Type B pancreatic cell (in vitro differentiated cells): ENCODE measurements at regions not wholly inside any gene's neighbourhood (a gene's known extent, or its start where the extent isn't known, plus 50 kb on each side); places are given as distances from the start of the nearest gene placed in this dataset.
"Not testable (repeated sequence)": the region's sequence is repeated elsewhere in the genome, so short reads cannot be mapped to it uniquely, and the experiment has no call there.

Experiments
- DNase-seq: peaks from one replicate; pipeline ENCODE4 v3.0.0; 2021; ENCODE audit warnings: mixed read lengths; ENCODE audit not compliant: unreplicated experiment; ENCODE audit errors: extremely low spot score
- H3K27ac Mint-ChIP-seq: 2 replicates; pipeline ENCODE4 v1.8.0; 2021; ENCODE audit warnings: mild to moderate bottlenecking, mixed read lengths
- H3K27me3 Mint-ChIP-seq: 2 replicates; pipeline ENCODE4 v1.8.0; 2021; ENCODE audit warnings: mixed read lengths
- H3K36me3 Mint-ChIP-seq: 2 replicates; pipeline ENCODE4 v1.8.0; 2021; ENCODE audit warnings: mixed read lengths
- H3K4me1 Mint-ChIP-seq: one replicate; pipeline ENCODE4 v1.8.0; 2021; ENCODE audit warnings: mixed read lengths; ENCODE audit not compliant: unreplicated experiment
- H3K4me3 Mint-ChIP-seq: 2 replicates; pipeline ENCODE4 v1.8.0; 2021; ENCODE audit warnings: mild to moderate bottlenecking, mixed read lengths
- H3K9me3 Mint-ChIP-seq: 2 replicates; pipeline ENCODE4 v1.8.0; 2021; ENCODE audit warnings: mixed read lengths
- CTCF ChIP-seq: fragments of 200-600 bp; sonication (generic); conservative IDR thresholded peaks from 2 replicates; pipeline ENCODE4 v1.5.0; 2021; ENCODE audit warnings: antibody characterized with exemption, mild to moderate bottlenecking

- no peak overlapping the region for H3K27ac Mint-ChIP-seq
- no peak for DNase-seq
- H3K27me3 Mint-ChIP-seq = no peaks in the 10 kb centered on the region
- no peaks in the 10 kb centered on the region for H3K9me3 Mint-ChIP-seq
- no peaks in the 10 kb centered on the region for H3K36me3 Mint-ChIP-seq
- TF ChIP-seq CTCF = no peak
- H3K4me1 Mint-ChIP-seq = no peaks in the 10 kb centered on the region
- H3K4me3 Mint-ChIP-seq = no peak overlapping the region
Observed at GRCh38 chrX:73932522-73932921, 80.0 kb upstream of the XIST start.

GRCh38 chrX:73930300-73930699, 77.8 kb upstream of the XIST start:
- Mint-ChIP-seq H3K36me3 (no peaks in the 10 kb centered on the region), H3K27ac (peak overlapping the region; percentile 7), H3K9me3 (no peaks in the 10 kb centered on the region), H3K4me1 (no peaks in the 10 kb centered on the region), H3K27me3 (no peaks in the 10 kb centered on the region), H3K4me3 (no peak overlapping the region)
- no peak for DNase-seq
- TF ChIP-seq CTCF = no peak

GRCh38 chrX:73922856-73923455, 70.4 kb upstream of the XIST start:
- no peaks in the 10 kb centered on the region for H3K36me3 Mint-ChIP-seq
- no peak overlapping the region for H3K27ac Mint-ChIP-seq
- no peak overlapping the region for H3K4me3 Mint-ChIP-seq
- no peak for DNase-seq
- peaks cover 7% of the 10 kb centered on the region for H3K4me1 Mint-ChIP-seq
- no peaks in the 10 kb centered on the region for H3K27me3 Mint-ChIP-seq
- H3K9me3 Mint-ChIP-seq = peaks cover 4% of the 10 kb centered on the region
- TF ChIP-seq CTCF = no peak

GRCh38 chrX:73916931-73917667, 64.6 kb upstream of the XIST start:
- H3K4me1 Mint-ChIP-seq = peaks cover 30% of the 10 kb centered on the region
- no peak for DNase-seq
- peaks cover 2% of the 10 kb centered on the region for H3K9me3 Mint-ChIP-seq
- no peaks in the 10 kb centered on the region for H3K36me3 Mint-ChIP-seq
- TF ChIP-seq CTCF = no peak
- H3K27ac Mint-ChIP-seq = peak overlapping the region; percentile 82
- no peaks in the 10 kb centered on the region for H3K27me3 Mint-ChIP-seq
- H3K4me3 Mint-ChIP-seq = peak overlapping the region; percentile 51

GRCh38 chrX:73916489-73916888, 64.0 kb upstream of the XIST start:
- no peaks in the 10 kb centered on the region for H3K27me3 Mint-ChIP-seq
- DNase-seq = no peak

GRCh38 chrX:73914792-73915191, 62.3 kb upstream of the XIST start:
- not testable (repeated sequence) for H3K27ac Mint-ChIP-seq, H3K27me3 Mint-ChIP-seq, H3K9me3 Mint-ChIP-seq, H3K4me3 Mint-ChIP-seq, DNase-seq, H3K36me3 Mint-ChIP-seq
- peaks cover 30% of the 10 kb centered on the region for H3K4me1 Mint-ChIP-seq

More at GRCh38 chrX:73916489-73916888, 64.0 kb upstream of the XIST start:
- peak overlapping the region; percentile 82 for H3K27ac Mint-ChIP-seq
- no peak overlapping the region for H3K4me3 Mint-ChIP-seq
- H3K4me1 Mint-ChIP-seq = peaks cover 30% of the 10 kb centered on the region
- H3K9me3 Mint-ChIP-seq = no peaks in the 10 kb centered on the region
- H3K36me3 Mint-ChIP-seq = no peaks in the 10 kb centered on the region
- TF ChIP-seq CTCF = no peak
